G401 (cell line): ENCODE measurements at regions not wholly inside any gene's neighbourhood (a gene's known extent, or its start where the extent isn't known, plus 50 kb on each side); places are given as distances from the start of the nearest gene placed in this dataset.

Source experiments
- DNase-seq: peaks from one replicate; pipeline ENCODE4 v3.0.0-alpha.2; 2015; ENCODE audit warnings: low spot score
- in situ Hi-C: cut with HindIII; loops from 2 replicates; pipeline ENCODE4 v1.10.0; 2016; ENCODE audit warnings: low sequenced_read_pairs, mixed read lengths

DNA sequence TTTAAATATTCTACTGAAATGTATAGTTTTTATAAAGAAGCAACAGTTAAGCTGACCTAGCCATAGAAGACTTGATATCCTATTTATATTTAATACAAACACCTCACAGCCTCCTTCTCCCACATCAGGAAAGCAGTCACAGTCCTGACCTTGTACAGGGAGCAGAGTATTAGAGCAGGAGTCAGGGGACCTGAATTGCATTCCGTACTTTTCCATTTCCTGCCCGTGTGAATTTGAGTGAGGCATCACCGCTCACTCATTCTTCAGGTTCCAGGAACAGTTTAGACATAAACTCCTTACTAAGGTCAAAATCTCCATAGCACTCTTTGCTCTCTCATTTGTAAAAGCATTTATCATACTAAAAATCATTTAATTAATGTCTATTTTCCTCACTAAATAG is 482.5 kb upstream of the FAT3 start:
- DNase-seq, result no peak
- in situ Hi-C loops, result no loop called here

DNA sequence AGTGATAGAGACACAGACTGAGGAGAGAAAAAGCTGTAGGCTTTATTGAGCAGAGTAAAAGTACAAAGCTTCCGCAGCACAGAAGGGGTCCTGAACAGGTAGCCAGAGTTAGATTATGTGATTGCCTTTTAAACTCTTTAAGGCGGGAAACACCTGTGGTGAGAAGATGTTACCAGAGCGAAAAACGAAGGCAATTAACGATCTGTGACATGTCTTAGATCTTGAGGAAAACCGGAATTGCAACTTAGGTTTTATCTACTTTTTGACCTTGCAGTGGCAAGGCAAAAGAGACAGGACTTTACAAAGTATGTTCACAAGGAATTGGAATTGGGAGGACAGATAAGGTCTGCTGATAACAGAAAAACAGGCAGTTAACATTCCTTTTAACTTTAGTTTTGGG is 493.6 kb upstream of the FAT3 start:
- DNase-seq, result no peak
- in situ Hi-C loops, result no loop called here

DNA sequence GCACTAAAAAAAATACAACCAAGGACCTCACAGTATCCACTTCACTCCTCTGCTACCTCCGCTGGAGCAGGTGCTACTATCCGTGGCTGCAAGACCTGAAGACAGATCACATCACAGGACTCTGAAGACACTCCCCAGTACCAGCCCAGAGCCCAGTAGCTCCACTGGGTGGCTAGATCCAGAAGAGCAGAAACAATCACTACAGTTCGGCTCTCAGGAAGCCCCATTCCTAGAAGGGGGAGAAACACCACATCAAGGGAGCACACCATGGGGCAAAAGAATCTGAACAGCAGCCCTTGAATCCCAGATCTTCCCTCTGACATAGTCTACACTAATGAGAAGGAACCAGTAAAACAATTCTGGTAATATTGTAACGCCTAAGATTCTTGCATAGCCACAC is 494.0 kb upstream of the FAT3 start:
- no peak for DNase-seq
- in situ Hi-C loops, result no loop called here

DNA sequence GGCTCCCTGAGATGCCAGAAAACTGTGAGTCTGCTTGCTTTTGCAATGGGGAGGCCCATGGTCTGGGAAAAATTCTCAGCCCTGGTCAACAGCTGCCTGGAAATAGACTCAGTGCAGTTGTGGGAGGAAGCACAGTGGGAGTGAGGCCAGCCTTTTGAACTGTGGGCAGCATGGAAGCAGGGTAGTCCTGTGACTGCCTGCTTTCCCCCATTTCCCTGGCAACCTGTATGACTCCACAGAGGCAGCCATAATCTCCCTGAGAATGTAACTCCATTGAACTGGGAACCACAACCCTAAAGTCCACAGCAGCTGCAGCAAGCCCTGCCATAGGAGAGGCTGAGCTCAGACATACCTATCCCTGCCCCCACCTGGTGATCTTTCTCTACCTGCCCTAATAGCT is 494.6 kb upstream of the FAT3 start:
- in situ Hi-C loops, result no loop called here
- DNase-seq, result no peak

DNA sequence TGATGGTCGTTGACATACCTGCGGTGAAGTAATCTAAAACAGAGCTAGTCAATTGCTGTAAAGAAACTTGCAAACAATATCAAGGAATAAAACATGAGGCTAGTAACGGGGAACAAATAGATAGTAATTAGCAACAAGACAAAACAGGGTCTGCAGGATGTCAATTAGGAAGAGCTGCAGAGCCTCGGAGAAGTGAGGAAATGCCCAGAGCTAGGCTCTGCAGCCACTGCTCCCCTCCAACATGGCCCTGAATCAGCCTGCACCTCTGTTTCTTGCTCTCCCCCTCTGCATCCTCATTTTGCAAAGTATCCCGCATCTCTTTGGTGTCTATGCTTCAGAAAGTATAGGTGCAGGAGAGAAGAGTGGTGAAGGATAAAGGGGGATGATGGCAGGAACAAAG is 507.4 kb upstream of the FAT3 start:
- no peak for DNase-seq
- in situ Hi-C loops, result no loop called here

DNA sequence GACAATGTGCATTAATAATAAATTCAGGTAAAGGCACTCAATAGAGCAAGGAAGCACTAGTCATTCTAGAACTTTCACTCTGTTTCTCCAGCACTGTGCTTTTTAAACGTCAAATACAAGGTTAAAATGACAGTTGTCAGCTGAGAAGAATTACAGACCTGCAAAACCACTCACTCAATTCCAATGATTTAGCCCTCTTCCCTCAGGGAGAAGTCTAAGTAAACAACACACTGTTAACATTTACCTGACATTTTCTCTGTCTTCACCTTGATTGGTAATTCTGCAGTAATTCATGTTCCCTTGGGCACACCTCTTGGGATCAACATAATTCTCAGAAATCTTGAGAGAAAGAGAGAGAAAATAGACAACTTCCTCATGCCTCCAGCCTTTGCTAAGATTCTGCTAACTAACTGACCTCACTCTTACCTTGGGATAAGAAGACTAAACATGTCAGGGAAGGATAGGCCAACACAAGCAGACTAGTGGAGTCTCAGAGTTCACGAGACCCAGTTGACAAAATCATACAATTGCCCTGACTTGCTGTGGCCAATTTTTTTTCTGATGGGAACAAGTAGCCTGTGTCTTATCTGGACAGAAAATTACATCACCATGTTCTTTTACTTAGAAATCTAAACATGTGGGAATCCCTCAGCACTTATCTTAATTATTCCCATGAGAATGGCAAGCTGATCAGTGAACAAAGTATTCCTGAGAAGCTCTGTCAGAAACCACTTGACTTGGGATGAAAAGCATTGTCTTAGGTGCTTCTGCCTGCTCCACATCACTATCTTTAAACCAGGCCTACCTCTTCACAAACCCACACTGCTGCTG is 516.8 kb upstream of the FAT3 start:
- DNase-seq, result no peak
- in situ Hi-C loops, result no loop called here

DNA sequence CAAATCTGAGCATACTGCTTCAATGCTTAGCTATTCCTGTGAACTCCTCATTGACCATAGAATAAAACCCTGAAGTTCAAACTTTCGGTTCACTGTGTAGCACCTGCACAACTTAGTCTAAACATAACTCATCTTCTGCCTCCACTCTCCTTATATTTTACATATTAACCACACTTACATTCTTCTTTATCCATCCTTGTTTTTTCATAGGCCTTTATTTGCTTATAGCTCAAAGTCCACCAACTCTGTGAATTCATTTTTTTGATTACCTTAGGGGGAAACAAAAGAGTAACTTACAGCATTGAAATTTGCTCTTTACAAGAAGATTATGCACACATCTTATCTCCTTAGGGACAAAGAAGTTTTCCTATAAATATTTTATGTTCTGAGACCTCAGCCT is 521.6 kb upstream of the FAT3 start:
- DNase-seq, result no peak
- in situ Hi-C loops, result no loop called here

DNA sequence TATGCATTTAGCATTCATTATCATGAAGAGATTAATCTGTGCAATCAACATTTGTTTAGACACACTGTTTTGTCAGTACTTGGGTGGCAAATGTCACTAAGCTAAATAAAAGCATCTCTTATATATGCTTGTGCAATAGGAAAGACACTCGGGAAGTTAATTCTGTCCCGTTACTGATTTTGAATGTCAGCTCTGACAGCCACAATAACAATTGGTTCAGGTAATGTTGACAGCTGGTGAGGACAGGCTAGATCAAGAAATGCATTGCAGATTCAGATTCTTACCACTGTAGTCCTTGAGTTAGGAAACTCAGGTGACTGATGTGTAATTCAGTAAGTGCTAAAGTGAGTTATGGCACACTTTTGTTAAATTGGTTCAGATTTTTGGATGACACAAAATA is 523.8 kb upstream of the FAT3 start:
- DNase-seq, result no peak
- in situ Hi-C loops, result no loop called here

DNA sequence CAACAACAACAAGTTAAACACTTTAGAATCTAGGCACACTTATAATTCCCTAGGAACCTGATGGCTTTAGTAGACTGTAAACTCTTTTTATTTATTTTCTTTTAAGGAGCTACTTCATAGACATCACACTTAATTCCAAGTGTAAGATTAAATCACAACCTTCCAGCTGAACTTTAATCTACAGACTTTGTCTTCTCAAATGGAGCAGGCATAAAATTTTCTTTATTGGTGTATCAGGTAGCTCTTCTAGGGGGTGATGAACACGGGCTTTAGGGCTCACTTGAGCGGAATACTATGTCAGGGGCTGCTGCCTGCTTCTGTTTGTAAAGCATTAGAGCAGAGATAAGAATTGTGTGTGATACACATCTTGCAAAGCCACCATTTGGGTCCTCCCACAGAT is 525.8 kb upstream of the FAT3 start:
- DNase-seq, result no peak
- in situ Hi-C loops, result no loop called here

DNA sequence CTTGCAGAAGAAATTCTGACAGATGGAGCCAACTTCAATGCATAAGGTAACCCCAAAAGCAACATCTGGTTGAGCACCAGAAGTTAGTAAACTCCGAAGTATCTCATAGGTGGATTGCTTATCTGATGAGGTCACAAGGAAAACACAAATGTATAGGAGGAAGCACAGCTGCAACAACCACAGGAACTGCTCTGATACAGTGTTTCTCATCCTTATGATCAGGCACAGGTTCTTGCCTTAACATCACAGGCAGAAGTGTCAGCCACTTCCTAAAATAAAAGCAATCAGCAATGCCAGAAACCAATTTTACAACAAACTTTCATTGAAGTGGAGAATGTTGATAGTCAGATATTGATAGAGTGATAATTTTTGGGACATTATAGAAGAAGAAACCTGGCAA is 530.3 kb upstream of the FAT3 start:
- in situ Hi-C loops, result no loop called here
- no peak for DNase-seq

DNA sequence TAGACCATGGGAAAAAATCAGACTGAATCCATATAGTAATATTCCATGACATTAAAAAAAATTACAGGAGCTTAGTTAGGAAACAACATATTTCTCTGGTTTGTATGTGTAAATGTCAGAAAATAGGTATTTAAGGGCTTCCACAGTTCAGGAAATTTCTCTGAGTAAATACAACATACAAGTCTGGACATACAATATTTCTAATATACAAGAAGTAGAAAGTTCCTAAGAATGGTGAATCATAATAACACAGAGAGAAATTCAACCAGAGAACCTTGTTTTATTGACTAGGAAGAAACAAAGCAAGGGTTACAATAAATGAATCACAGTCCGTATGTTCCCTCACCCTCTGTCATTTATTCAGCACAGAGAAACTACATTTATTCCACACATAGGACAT is 532.7 kb upstream of the FAT3 start:
- in situ Hi-C loops, result no loop called here

DNA sequence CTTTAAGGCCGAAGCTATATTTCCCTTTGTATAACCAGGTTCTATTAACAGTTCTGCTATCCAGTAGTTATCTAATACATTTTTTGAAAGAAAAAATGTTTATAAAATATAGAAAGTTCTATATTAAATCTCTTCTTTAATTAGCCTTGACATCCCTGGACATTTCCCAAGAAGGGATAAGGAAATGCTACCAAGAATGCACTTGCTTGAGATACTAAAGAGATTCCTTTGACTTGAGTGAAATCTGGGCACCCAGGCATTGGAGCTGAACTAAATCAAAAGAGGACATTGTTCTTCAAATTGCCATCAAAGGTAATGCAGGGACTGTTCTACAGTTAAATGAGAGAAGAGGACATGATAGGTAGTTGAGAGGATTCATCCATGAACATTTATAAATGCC is 535.9 kb upstream of the FAT3 start:
- in situ Hi-C loops, result no loop called here
- DNase-seq, result no peak

More for the DNA sequence above, 532.7 kb upstream of the FAT3 start:
- DNase-seq, result no peak

DNA sequence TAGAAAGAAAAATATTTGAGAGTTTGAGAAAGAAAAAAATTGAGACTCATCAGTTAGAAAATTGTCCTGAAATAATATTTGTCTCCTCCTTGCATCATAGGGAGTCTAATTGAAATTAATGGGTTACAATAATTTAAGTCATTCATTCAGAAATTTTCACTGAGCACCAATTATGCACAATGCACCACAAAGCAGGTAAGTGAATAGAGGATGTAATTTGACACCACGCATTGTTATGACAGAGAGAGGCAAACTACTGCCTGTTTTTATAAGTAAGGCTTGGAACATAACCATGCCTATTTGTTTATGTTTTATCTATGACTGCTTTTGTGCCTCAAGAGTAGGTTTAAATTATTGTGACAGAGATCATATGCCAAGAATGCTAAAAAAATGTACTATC is 537.9 kb upstream of the FAT3 start:
- no peak for DNase-seq
- in situ Hi-C loops, result no loop called here

DNA sequence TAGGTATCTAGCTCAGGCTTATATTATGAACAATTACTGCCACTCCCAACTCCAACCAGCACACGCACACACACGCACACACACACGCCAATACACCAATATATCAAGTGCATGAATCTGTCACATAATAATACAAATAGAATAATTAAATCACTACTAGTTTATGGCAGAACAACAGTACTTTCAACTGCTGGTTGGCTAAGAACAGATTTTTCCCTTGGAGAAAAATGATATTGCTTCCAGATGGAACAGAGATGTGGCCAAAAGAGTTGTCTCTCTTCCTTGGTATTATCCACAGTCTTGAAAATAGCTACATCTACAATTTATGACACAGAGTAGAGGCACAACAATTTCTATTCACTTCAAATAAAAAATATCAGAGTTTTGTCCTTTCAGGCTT is 538.3 kb upstream of the FAT3 start:
- DNase-seq, result no peak
- in situ Hi-C loops, result no loop called here

DNA sequence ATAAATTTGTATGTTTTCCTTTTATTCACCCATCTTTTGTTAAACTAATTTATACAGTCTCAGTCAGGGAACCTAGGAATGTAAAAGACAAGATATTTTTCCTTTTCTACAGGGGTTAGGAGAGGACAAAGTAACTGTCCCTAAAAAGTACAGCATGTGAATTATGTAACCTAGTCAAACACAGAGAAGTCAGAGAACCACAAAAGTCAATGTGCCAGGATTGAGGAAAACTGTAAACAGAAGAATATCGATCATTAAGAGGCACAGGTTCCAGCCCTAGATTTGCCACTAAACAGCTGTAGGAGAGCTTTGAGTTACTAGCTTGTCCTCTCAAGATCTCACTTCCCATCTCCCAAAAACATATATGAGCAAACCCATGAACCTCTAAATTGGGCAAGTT is 550.9 kb upstream of the FAT3 start:
- in situ Hi-C loops, result no loop called here
- DNase-seq, result no peak

DNA sequence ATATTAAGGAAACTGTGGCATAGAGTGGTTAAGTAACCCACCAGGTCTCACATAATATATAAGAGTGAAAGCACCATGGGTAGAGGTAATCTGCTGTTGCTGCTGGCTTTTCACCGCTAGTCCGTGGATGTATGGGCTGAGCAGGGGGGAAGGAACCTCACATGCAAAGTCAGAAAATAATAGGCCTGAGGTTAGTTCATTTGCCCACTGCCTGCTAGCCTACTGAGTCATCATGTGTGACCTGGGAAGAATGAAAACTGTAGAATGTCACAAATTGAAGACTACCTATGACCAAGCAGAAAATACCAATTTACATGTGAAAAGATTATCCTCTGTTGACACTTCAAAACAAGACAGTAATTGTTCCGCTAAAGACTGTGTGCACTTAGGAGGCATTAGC is 560.1 kb upstream of the FAT3 start:
- DNase-seq, result no peak
- in situ Hi-C loops, result no loop called here

DNA sequence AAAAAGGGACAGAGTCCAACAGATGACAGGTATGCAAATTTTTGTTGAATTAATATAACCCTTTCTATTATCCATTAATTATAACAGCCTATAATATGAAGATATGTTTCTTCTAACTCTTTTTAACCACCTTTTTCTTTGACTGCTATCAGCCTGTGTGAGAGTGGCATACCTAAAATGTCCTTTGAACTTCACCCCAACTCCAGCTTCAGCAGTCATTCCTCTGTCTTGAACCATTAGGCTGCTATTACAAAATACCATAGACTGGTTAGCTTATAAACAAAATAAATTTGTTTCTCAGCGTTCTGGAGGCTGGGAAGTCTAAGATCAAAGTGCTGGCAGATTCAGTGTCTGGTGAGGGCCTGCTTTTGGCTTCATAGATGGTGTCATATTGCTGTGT is 564.6 kb upstream of the FAT3 start:
- DNase-seq, result no peak
- in situ Hi-C loops, result no loop called here

DNA sequence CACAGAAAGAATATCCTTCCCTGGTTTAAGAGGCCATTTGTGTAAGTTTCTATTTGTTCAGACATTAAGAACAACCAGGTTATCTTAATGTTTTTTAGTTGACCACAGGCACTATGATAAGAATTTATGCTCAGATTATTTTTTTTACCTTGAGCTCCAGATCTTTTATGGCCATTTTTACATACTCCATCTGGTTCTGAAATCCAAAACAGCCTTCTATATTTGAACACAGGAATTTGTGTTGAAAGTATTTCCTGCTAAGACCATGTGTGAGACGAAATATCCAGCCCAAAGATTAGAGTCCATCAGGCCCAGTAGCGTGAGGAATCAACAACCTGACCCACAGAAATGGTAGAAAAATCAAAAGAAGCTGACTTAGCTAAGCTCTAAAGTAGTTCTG is 569.9 kb upstream of the FAT3 start:
- in situ Hi-C loops, result no loop called here
- no peak for DNase-seq

DNA sequence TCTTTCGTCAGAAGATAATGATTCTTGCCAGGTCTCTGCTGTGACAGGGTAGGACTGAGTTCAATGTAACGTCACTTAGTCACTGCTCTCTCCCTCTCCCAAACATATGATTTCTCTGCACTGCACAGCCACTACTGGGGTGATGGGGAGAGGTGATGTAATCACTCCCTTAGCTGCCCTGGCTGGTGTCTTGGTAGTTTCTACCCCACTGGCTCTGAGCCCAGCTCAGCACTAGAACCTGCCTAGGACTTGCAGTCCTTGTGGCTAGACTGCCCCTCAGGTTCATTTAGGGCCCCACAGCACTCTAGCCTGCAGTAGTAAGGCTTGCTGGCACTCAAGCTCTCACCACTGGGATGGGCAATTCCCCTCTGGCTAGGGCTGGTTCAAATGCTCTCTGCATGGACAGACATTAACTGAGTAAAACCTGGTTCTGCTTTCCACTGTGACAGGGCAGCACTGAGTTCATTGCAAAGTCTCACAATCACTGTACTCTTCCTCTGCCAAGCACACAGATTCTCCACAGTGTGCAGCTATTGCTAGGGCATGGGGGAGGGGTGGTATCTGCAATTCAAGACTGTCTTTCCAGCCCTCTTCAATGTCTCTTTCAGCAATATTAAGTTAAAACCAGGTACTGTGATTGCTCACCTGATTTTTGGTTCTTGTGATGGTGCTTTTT is 571.4 kb upstream of the FAT3 start:
- in situ Hi-C loops, result no loop called here
- no peak for DNase-seq

DNA sequence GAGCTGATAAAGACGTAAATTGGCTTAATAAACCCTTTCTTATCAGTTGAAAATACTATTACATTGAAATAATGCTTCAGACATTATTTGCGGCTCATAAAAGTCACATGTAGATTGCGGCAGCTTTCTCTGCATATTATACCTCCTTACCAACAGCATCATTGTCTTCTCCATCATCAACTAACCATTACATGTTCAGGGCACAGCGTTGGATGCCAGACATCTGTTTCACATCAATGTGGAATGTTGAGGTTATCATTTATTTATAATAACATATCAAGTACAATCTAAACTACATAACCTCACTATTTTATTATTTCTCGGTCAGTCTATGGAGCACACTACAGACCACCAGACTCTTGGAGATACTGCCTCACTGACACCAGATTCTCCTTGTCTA is 573.8 kb upstream of the FAT3 start:
- DNase-seq, result no peak
- in situ Hi-C loops, result no loop called here

DNA sequence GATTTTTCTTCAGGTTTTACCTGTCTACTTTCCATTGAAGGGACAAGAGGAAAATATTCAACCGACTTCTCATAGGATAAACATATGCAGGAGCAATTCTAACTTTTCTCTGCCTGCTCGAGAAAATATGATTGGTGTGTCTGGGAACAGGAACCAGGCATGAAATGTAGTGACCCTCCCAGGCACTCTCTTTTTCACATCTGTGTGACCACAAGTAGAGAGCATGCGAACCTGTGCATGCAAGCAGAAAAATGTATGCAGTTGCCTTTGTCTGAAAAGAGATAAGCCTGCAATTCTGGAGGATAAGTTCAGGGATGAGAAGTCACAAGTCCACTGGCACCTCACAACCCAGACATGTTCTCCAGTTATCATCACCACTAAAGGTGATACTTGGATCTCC is 583.5 kb upstream of the FAT3 start:
- DNase-seq, result no peak
- in situ Hi-C loops, result no loop called here
